LHCN-M2 (cell line): ENCODE measurements at regions not wholly inside any gene's neighbourhood (a gene's known extent, or its start where the extent isn't known, plus 50 kb on each side); places are given as distances from the start of the nearest gene placed in this dataset.
"Not testable (repeated sequence)": the region's sequence is repeated elsewhere in the genome, so short reads cannot be mapped to it uniquely, and the experiment has no call there.

Source experiments
- DNase-seq: peaks from one replicate; pipeline ENCODE4 v3.0.0-alpha.2; 2012; ENCODE audit warnings: low read depth

DNA sequence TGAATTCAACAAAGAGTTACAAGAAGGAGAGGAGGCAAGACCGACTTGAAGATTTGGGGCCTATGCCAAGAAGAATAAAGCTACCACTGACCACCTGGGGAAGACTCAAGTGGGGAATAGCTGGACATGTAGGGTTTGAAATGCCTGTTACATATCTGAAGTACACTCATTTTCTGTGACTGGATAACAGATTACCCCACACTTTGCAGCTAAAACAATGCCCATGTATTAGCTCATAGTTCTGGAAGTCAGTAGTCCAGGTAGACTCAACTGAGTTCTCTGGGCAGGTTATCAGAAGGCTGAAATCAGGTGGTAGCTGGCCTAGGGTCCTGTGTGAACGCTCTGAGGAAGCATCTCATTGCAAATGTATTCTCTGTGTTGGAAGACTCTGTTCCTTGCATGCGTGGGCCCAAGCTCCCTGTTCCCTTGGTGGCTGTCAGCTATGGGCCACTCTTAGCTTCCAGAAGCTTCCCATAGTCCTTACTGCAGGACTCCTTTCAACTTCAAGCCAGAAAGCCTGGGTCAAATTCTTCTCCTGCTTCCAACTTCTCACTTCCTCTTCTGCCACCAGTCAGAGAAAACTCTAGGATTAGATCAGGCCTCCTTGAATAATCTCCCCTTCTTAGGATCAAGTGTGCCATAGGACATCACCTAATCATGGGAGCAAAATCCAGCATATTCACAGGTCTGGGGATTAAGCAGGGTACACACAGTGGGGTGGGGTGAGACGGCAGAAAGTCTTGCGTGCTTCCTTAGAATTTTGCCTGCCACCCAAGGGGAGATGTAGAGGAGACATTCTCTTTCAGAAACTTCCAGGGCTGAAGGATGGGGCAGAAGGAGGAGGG lies 187.8 kb downstream of the SHQ1 start:
- DNase-seq = no peak

GRCh38 chr3:72659596-72659995 lies 188.6 kb downstream of the SHQ1 start:
- no peak for DNase-seq

DNA sequence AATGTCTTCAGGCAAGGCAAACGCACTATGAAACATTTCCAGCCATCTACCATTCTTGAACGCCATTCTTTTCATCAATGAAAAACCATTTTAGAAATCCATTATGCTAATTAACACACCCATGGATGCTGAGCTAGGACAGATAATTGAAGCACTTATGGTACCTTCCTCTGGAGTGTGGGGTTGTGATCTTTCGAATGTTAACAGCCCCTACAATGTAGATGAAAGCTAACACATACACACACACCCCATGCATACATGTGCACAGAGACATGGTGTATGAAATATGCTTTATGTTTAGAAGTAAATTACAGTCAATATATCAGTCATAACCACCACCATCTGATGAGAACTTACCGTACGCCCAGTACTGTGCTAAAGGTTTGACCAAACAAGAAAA lies 189.1 kb downstream of the SHQ1 start:
- no peak for DNase-seq

DNA sequence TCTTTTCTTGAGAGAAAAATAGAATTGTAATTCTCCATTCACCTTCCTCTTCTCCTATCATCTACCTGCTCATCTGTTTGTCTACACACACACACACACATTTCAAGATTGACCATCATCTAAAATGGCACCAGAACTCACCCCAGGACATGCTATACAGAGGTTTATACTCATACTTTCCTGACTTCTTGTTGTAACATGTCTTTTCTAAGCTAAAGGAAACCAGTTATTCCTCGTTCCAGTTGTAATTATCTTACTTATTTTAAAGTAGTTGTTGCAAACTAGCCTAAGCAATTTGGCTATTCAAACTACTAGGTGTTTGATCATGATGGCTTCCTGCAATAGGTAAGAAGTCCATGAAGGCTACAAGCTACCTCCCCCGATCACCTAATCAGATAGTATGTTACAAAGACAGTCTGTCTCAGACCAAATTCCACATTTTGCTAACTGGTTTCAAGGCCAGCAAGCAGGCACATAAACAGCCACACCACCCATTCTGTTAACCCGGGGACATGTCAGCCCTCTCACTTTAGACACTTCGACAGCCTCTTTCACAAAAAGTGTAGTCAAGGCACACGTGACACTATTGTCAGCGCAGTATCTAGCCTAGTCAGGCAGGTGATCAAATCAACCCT lies 189.7 kb downstream of the SHQ1 start:
- no peak for DNase-seq

- DNase-seq = no peak
Observed at GRCh38 chr3:72657666-72658065, 190.6 kb downstream of the SHQ1 start.

- no peak for DNase-seq
Observed at GRCh38 chr3:72655723-72656122, 192.5 kb downstream of the SHQ1 start.

DNA sequence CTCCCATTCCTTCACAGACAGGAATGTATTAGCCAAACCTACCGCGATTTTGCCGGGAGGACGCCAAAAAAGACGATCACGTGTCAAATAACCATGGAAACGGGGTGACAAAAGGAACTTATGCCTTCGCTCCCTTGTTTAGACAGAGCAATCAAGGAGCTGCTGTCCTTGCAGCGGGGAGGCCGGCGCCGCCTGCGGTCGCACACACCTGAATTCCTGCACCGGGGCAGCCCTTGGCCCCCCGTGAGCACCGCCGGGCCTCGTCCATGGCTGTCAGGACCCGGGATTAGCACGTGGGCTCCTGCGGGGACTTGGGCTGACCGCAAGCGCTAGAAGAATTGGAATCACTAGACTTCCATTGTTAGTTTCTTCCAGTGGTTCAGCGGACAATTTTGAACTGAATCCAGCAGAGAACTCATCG lies 193.1 kb downstream of the SHQ1 start:
- no peak for DNase-seq

DNA sequence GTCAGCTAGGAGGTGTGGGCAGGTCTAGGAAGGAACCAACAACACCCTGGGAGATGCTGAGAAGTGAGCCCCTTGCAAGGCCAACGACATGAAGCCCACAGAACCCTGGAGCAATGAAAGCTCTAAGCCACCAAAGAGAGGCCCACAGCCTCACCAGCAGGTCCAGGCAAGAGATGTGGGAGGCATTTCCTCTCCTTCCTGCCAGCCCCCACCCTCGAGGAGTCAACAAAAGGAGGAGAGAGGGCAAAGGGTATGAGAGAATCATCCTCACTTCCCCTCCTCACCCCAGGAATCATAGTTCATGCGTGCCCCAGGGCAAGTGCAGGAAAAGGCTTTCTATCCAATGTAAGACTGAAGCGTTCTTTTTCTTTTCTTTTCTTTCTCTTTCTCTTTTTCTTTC lies 195.8 kb downstream of the SHQ1 start:
- no peak for DNase-seq

DNA sequence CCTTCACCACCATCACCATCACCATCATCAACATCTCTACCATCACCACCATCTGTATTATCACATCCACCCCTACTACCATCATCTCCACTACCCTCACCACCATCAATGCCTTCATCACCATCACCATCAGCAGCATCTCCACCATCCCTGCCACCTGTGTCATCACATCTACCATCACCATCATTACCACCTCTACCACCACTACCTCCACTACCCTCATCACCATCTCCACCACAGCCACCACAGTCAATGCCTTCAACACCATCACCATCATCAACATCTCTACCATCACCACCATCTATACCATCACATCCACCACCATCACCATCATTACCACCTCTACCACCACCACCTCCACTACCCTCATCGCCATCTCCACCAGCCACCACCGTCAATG lies 196.7 kb downstream of the SHQ1 start:
- no peak for DNase-seq

GRCh38 chr3:72646263-72646662 lies 202.0 kb downstream of the SHQ1 start:
- no peak for DNase-seq

DNA sequence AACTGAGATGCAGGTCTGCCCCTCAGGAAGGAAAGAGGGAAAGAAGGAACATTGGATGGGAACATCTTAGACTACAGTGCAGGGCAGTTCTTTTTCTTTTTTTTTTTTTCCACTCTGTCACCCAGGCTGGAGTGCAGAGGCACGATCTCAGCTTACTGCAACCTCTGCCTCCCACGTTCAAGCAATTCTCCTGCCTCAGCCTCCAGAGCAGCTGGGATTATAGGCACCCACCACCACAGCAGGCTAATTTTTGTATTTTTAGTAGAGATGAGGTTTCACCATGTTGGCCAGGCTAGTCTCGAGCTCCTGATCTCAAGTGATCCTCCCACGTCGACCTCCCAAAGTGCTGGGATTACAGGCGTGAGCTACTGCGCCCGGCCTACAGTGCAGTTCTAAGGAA lies 204.6 kb downstream of the SHQ1 start:
- not testable (repeated sequence) for DNase-seq

DNA sequence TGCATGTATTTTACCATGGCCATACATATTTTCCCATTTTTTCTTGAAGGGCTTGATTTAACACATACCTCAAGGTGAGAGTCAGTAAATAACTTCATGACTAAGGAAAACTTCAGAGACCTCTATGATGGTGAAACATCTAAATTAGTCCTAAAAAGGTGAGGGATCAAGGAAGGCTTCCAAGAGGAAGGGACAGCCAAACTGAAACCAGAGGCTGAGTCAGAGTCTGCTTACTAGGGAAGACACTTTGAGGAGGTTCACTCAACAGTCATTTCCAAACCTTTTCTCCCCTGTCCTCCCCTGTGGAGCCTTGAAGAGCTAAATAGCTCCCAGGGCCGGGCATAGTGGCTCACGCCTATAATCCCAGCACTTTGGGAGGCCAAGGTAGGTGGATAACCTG lies 206.6 kb downstream of the SHQ1 start:
- no peak for DNase-seq

GRCh38 chr3:72641072-72641471 lies 207.2 kb downstream of the SHQ1 start:
- no peak for DNase-seq

GRCh38 chr3:72636969-72637597 lies 211.2 kb downstream of the SHQ1 start:
- no peak for DNase-seq

DNA sequence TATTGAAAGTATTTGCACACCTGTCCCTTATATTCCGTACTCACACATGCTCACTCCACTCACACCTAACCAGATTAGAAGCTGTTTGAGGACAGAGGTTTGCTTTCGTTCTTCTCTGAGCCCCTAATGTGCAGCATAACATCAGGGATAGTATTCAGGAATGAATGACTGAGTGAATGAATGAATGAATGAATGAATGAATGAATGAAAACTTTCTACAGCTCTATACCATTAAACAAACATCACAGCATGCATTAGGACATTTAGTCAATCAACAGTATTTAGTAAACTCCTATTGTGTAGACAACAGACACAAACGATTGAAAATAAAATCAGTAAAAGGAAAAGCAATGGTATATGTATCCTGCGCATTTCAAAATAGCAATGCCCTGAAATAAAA lies 212.7 kb downstream of the SHQ1 start:
- no peak for DNase-seq

DNA sequence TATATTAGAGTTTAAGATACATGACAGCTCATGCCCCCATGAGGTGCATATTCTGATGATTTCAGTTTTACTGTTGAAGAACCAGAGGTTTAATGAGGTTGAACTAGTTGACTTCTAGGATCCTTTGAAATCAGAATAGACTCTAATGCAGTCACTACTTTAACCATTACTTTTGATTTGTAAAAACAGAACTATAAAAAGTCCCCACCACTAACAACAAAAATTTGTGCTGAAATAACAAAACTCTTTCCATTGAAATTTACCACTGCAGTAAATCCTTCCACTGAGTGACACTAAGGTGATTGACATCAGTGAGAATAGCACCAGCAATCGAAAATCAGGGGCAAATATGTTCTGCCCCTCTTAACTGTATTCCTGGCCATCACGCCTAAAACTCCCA lies 214.1 kb downstream of the SHQ1 start:
- DNase-seq = no peak

DNA sequence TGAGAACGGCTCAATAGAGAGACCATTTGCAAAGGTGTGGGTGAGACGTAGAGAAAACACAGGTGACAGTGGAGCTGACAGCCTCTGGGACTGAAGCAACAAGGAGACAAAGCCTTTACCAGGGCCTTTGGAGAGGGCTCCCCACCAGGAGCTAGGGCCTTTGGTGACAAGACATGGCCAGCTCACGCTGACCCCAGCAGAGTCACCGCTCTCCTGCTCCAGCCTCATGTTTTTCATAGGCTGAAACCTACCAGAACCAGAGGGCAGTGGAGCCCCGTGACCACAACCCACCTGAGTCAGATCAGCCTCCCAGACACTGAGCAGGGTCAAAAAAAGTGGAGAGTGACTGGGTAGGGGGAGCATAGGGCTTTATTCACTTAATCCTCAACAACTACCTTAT lies 214.7 kb downstream of the SHQ1 start:
- no peak for DNase-seq

DNA sequence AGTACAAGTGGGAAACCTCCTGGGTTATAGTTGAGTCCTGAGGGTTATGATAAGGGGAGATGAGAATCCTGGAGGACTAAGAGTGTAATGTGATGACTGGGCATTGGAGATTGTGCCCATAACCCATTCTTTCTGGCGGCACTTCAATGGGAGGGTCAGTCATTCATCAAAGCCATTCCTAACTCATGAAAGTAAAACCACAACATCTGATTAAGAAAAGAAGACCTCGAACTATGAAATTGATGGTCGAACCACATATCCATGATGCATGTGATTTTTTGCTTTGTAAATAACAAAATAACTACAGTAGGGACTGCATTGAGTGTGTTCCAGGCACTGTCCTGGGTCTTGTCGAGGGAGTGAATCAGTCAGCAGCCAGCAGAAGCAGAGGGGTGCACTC lies 215.1 kb downstream of the SHQ1 start:
- peak; percentile 32 for DNase-seq

- peak; percentile 6 for DNase-seq
Observed at GRCh38 chr3:72632129-72632528, 216.1 kb downstream of the SHQ1 start.

DNA sequence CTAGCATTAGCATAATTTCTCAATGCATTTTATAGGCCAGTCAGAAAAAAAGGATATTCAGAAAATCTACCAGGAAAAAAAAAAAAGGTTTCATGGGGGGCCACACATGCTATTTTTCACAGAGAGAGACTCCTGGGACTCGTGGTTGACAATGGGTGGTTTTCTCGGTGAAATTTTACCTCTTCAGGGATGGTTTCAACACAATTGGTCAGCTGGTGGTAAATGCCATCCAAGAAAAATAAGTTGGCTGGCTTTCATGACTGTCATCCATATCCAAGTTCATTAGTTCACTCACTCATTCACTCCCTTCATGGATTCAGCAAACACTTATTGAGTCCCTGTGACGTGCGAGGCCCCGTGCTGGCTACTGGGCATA lies 217.3 kb downstream of the SHQ1 start:
- DNase-seq = no peak

DNA sequence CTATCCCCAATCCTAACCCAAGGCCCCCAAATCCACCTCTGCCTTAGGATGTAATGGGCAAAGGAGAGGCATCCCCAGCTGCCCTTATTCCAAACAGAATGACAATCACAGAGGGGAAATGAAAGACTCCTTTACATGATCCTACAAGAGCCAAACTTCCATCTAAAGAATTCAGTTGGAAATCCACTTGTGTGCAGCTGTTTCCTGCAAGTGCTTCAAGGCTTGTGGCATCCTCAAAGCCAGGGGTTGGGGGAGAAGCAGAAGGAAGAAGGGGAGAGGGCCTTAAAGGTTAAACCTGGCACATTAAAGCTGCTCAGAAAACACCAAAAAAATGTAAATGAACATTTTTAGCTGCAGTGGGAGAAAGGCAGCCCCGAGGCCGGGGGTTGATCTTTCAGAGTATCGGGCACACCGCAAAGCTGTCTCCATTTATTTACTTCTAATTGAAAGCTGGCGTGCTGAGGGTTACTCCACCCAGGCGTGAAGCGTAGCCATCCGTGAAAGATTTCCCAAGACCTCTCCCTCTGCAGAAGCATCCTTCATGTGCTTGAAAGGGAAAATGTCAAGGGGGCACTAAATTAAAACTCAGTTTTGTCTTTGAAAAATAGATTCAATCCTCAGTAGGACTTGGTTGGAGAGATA lies 217.8 kb downstream of the SHQ1 start:
- DNase-seq = no peak

DNA sequence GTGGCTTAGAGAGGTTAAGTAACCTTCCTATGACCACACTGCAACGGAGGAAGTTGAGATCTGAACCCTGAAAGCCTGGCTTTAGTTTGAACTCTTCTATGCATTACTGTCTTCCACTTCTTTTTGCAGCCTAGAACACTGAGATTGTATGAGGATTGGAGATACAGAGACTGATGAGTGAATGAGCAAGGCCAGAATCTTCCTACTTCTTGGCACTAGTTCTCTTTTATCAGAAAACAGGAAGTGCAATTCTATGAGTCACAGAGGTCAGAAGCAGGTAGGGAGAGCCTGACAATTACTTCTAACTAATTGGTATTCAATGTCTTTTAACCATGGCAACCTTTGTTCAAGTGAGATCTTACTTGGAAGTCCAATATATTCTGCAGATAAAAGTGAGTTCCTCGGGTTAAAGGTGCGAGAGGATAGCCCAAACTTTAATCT lies 219.0 kb downstream of the SHQ1 start:
- no peak for DNase-seq
